Karpas-422 (cell line): ENCODE measurements at regions not wholly inside any gene's neighbourhood (a gene's known extent, or its start where the extent isn't known, plus 50 kb on each side); places are given as distances from the start of the nearest gene placed in this dataset.

Experiments
- DNase-seq: peaks from one replicate; pipeline ENCODE4 v3.0.0-alpha.2; 2015
- H2AFZ ChIP-seq: fragments of 200-600 bp; sonication (generic); 2 replicates; pipeline ENCODE4 v1.6.1; 2014; ENCODE audit warnings: antibody characterized with exemption, low read length, mixed read lengths
- H3K27ac ChIP-seq: fragments of 200-600 bp; sonication (generic); 2 replicates; pipeline ENCODE4 v1.5.1; 2014; ENCODE audit warnings: mild to moderate bottlenecking, low read length, moderate library complexity
- H3K27me3 ChIP-seq: fragments of 200-600 bp; sonication (generic); 2 replicates; pipeline ENCODE4 v1.6.1; 2014; ENCODE audit warnings: low read length, mixed read lengths
- H3K36me3 ChIP-seq: fragments of 200-600 bp; sonication (generic); 2 replicates; pipeline ENCODE4 v1.6.1; 2014; ENCODE audit warnings: low read length, mixed read lengths; ENCODE audit not compliant: insufficient read depth
- H3K4me1 ChIP-seq: fragments of 200-600 bp; sonication (generic); 2 replicates; pipeline ENCODE4 v1.6.1; 2014; ENCODE audit warnings: mild to moderate bottlenecking, low read length, mixed read lengths
- H3K4me2 ChIP-seq: fragments of 200-600 bp; sonication (generic); 2 replicates; pipeline ENCODE4 v1.6.1; 2014; ENCODE audit warnings: low read length, low read depth, mild to moderate bottlenecking; ENCODE audit not compliant: poor library complexity, severe bottlenecking
- H3K4me3 ChIP-seq: fragments of 200-600 bp; sonication (generic); 2 replicates; pipeline ENCODE4 v1.5.1; 2014; ENCODE audit warnings: mild to moderate bottlenecking, antibody characterized with exemption, low read length, mixed read lengths
- H3K79me2 ChIP-seq: fragments of 200-600 bp; sonication (generic); 2 replicates; pipeline ENCODE4 v1.6.1; 2014; ENCODE audit warnings: mild to moderate bottlenecking, low read length, mixed read lengths
- H3K9ac ChIP-seq: fragments of 200-600 bp; sonication (generic); 2 replicates; pipeline ENCODE4 v1.6.0; 2014; ENCODE audit warnings: low read length
- H3K9me2 ChIP-seq: fragments of 200-600 bp; sonication (generic), shearing (Covaris generic); replicated peaks from 2 replicates; pipeline ENCODE4 v1.6.0; 2014; ENCODE audit warnings: mild to moderate bottlenecking, low read length, moderate library complexity; ENCODE audit not compliant: insufficient read depth
- H3K9me3 ChIP-seq: fragments of 300-700, 200-600 bp; sonication (generic); 2 replicates; pipeline ENCODE4 v1.6.1; 2014; ENCODE audit warnings: low read length, mixed read lengths
- H4K20me1 ChIP-seq: fragments of 200-600 bp; sonication (generic); 2 replicates; pipeline ENCODE4 v1.6.1; 2014; ENCODE audit warnings: mild to moderate bottlenecking, antibody characterized with exemption, low read length, low read depth; ENCODE audit not compliant: insufficient read depth

GRCh38 chr5:160504906-160505305 is 83.3 kb downstream of the PTTG1 start:
- H3K9me3 ChIP-seq = no peaks in the 10 kb centered on the region
- no peak overlapping the region for H2AFZ ChIP-seq
- no peaks in the 10 kb centered on the region for H3K36me3 ChIP-seq
- H3K9ac ChIP-seq = no peak overlapping the region
- H3K27ac ChIP-seq = no peak overlapping the region
- no peak overlapping the region for H3K4me2 ChIP-seq
- DNase-seq = peak; percentile 11
- H3K9me2 ChIP-seq = no peaks in the 10 kb centered on the region
- no peaks in the 10 kb centered on the region for H3K27me3 ChIP-seq
- peaks cover 4% of the 10 kb centered on the region for H3K4me1 ChIP-seq
- no peaks in the 10 kb centered on the region for H3K79me2 ChIP-seq
- H4K20me1 ChIP-seq = no peaks in the 10 kb centered on the region
- no peak overlapping the region for H3K4me3 ChIP-seq

- H3K4me1 ChIP-seq = no peaks in the 10 kb centered on the region
- no peaks in the 10 kb centered on the region for H4K20me1 ChIP-seq
- H3K4me3 ChIP-seq = no peak overlapping the region
- H2AFZ ChIP-seq = no peak overlapping the region
- peak; percentile 65 for DNase-seq
- H3K27me3 ChIP-seq = no peaks in the 10 kb centered on the region
- H3K36me3 ChIP-seq = no peaks in the 10 kb centered on the region
- H3K79me2 ChIP-seq = no peaks in the 10 kb centered on the region
- no peak overlapping the region for H3K4me2 ChIP-seq
- H3K9me3 ChIP-seq = no peaks in the 10 kb centered on the region
- H3K9ac ChIP-seq = no peak overlapping the region
- no peaks in the 10 kb centered on the region for H3K9me2 ChIP-seq
- no peak overlapping the region for H3K27ac ChIP-seq
Observed at GRCh38 chr5:160506006-160507004, 84.7 kb downstream of the PTTG1 start.

- no peaks in the 10 kb centered on the region for H3K4me1 ChIP-seq
- H2AFZ ChIP-seq = no peak overlapping the region
- peak; percentile 44 for DNase-seq
- H3K79me2 ChIP-seq = no peaks in the 10 kb centered on the region
- H3K9me3 ChIP-seq = no peaks in the 10 kb centered on the region
- no peaks in the 10 kb centered on the region for H4K20me1 ChIP-seq
- H3K27ac ChIP-seq = no peak overlapping the region
- H3K9me2 ChIP-seq = no peaks in the 10 kb centered on the region
- no peak overlapping the region for H3K4me2 ChIP-seq
- H3K9ac ChIP-seq = no peak overlapping the region
- no peaks in the 10 kb centered on the region for H3K36me3 ChIP-seq
- no peak overlapping the region for H3K4me3 ChIP-seq
- no peaks in the 10 kb centered on the region for H3K27me3 ChIP-seq
Observed at GRCh38 chr5:160507221-160507721, 85.6 kb downstream of the PTTG1 start.

GRCh38 chr5:160508780-160509361 is 87.2 kb downstream of the PTTG1 start:
- H3K36me3 ChIP-seq = no peaks in the 10 kb centered on the region
- H3K27ac ChIP-seq = no peak overlapping the region
- H3K9me2 ChIP-seq = no peaks in the 10 kb centered on the region
- no peak overlapping the region for H3K4me2 ChIP-seq
- no peak overlapping the region for H2AFZ ChIP-seq
- DNase-seq = peak; percentile 92
- H3K79me2 ChIP-seq = no peaks in the 10 kb centered on the region
- no peak overlapping the region for H3K9ac ChIP-seq
- no peak overlapping the region for H3K4me3 ChIP-seq
- no peaks in the 10 kb centered on the region for H3K4me1 ChIP-seq
- H3K9me3 ChIP-seq = no peaks in the 10 kb centered on the region
- no peaks in the 10 kb centered on the region for H3K27me3 ChIP-seq
- no peaks in the 10 kb centered on the region for H4K20me1 ChIP-seq

- H3K36me3 ChIP-seq = no peaks in the 10 kb centered on the region
- no peaks in the 10 kb centered on the region for H3K27me3 ChIP-seq
- H3K9ac ChIP-seq = no peak overlapping the region
- no peaks in the 10 kb centered on the region for H3K9me3 ChIP-seq
- H3K4me3 ChIP-seq = no peak overlapping the region
- H3K4me1 ChIP-seq = no peaks in the 10 kb centered on the region
- no peak overlapping the region for H3K27ac ChIP-seq
- no peak overlapping the region for H2AFZ ChIP-seq
- no peak for DNase-seq
- no peaks in the 10 kb centered on the region for H4K20me1 ChIP-seq
- no peak overlapping the region for H3K4me2 ChIP-seq
- H3K9me2 ChIP-seq = no peaks in the 10 kb centered on the region
- H3K79me2 ChIP-seq = no peaks in the 10 kb centered on the region
Observed at GRCh38 chr5:160511280-160511929, 89.8 kb downstream of the PTTG1 start.
